Uterus (tissue), 2 donors: ENCODE measurements at regions not wholly inside any gene's neighbourhood (a gene's known extent, or its start where the extent isn't known, plus 50 kb on each side); places are given as distances from the start of the nearest gene placed in this dataset.

Experiments used
- CTCF ChIP-seq, 4 experiments: fragments of 200-600 bp in 2 of 4; fragments of 450-650 bp in 2 of 4; sonication (generic) in 2 of 4; IDR thresholded peaks; one replicate each; pipeline ENCODE4 v1.5.1; 2016 to 2019; ENCODE audit warnings: antibody characterized with exemption in 4 of 4, mild to moderate bottlenecking in 2 of 4, moderate library complexity in 1 of 4
- POLR2A ChIP-seq, 2 donors: fragments of 450-650 bp; IDR thresholded peaks; one replicate each; pipeline ENCODE4 v1.6.1; 2016; ENCODE audit warnings: antibody characterized with exemption in 2 of 2, mild to moderate bottlenecking in 1 of 2, moderate library complexity in 1 of 2

DNA sequence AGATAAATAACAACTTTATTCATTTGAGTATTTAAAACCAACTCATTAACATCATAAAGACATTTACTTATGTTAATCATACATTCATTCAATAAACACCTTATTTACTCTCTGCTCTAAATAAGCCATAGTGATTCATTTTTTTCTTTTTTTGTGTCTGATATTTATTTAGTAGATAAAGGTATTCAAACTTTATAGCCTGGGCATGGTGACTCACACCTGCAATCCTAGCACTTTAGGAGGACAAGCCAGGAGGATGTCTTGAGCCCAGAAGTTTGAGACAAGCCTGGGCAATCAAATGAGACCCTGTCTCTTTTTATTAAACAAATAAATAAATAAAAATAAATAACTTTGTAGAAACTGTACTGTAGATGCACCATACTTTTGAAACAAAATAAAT is 771.3 kb upstream of the PCDH7 start:
- TF ChIP-seq CTCF (IDR thresholded peaks at IDR 0.05) (no peak), POLR2A (IDR thresholded peaks at IDR 0.05) (no peak)
